Stimulated activated CD4-positive, alpha-beta T cell treated with anti-CD3 and anti-CD28 coated beads, Interleukin-15, amount 100 ng/mL, for 48 hours (primary cell): ENCODE measurements at regions not wholly inside any gene's neighbourhood (a gene's known extent, or its start where the extent isn't known, plus 50 kb on each side); places are given as distances from the start of the nearest gene placed in this dataset.
"Not testable (repeated sequence)": the region's sequence is repeated elsewhere in the genome, so short reads cannot be mapped to it uniquely, and the experiment has no call there.

Experiments used
- DNase-seq, 2 donors: peaks; one replicate each; pipeline ENCODE4 v3.0.0-alpha.2; 2020; ENCODE audit warnings: low read depth in 2 of 2

DNA sequence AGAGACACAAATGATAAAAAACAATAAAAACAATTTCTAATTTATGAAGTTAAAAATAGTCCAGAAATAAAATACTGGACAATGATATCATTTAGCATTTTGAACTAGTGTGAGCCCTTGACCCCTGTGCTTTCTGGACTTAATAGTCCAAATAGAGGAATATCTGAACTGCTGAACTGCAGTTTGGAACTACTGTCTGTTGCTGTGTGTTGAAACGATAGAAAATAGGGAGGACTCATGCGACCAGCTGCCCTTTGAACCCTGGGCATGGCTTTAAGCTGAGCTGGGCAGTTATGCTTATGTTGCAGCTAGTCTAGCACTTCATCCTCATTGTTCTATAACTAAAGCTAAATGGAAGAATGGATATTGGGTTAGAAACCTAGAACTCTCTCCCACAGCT lies 99.5 kb downstream of the FMR1NB start:
- no peak for DNase-seq

DNA sequence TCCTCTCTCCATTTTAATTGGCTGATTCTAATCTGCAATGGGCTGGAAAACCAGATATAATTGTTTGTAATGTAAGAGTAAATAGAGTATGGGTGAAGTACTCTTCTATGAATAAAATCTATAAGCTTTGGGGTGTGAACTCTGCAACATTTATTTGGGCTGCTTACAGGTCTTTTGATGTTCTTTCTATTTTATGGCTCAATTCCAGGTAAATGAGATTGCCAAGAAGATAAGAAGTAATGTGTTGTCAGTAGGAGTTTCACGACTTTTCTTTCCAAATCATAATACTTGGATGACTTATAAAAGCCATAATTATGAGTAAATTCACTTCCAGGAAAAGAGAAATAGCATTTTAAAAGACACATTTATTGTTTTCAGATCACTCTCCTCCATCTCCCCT lies 103.5 kb downstream of the FMR1NB start:
- no peak for DNase-seq

DNA sequence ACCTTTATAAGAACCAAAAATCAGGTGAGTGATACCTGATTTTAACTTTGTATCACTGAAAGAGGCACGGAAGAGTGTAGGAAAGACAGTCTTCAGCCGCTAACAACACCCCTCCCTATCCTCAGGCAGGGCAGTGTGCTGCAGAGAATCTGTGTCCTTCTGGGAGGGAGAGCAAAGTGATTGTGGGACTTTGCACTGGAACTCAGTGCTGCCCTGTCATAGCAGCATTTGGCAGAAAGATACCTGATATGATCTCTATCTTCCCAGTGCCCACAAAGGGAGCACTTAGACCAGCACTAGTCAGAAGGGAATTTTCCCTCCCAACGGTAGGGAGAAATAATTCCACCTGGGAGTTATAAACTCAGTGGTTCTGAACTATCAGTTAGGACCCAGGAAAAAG lies 139.0 kb downstream of the FMR1NB start:
- DNase-seq = no peak

DNA sequence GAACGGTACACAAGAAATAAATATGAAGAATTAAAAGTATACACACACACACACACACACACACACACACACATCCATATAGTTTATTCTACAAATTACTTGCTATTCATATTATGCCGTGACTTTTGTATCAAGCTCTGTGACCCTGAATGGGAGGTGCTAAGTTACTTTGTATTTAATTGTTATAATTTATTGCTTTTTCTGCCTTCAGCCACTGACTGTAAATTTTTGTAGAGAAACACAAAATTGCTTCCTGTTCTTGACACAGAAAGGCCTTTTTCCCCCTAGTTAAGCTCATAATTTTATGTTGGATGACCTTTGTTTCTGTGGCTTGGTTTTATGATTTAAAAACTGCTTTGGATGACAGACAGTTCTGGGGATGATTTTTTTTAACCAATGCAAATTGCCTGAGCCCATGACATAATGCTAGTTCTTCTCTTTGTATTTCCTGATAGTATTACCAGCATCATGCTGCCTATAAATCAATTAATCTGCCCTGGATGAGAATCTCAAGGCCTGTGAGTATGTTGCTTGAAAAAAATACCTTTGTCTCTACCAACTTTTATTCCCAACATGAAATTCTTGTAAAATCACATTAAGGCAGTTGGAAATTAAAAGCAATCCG lies 140.0 kb downstream of the FMR1NB start:
- no peak for DNase-seq

DNA sequence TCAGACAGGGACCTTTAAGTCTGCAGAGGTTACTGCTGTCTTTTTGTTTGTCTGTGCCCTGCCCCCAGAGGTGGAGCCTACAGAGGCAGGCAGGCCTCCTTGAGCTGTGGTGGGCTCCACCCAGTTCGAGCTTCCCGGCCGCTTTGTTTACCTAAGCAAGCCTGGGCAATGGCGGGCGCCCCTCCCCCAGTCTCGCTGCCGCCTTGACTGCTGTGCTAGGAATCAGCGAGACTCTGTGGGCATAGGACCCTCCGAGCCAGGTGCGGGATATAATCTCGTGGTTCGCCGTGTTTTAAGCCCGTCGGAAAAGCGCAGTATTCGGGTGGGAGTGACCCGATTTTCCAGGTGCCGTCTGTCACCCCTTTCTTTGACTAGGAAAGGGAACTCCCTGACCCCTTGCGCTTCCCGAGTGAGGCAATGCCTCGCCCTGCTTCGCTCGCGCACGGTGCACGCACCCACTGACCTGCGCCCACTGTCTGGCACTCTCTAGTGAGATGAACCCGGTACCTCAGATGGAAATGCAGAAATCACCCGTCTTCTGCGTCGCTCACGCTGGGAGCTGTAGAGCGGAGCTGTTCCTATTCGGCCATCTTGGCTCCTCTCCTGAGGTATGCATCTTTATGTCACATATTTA lies 147.9 kb downstream of the FMR1NB start:
- not testable (repeated sequence) for DNase-seq

DNA sequence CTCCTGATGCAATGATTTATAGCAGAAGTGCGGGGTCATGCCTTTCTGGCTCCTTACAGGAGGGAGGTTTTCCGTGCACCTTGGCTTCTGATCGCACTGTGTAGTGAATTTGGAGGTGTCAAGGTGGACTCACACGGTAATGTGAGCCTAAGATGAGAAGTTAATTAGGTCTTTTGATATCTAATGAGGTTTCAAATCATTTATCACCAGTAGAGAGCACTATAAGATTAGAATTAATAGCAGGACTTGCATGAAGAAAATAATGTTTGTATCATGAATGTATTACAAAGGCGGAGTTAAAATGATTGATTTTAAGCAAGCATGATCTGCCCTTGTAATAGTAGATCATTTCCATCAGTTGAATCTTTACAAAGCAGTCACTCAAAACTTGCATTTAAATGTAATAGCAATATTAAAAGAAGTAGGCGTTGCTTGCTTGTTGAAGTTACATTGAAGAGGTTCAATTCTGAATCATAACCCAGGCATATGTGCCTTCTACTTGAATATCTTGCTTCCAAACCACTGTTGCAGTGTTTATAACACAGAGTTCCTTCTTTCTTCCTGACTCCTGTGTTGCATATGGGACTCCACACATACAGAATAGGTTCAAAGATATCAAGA lies 152.1 kb downstream of the FMR1NB start:
- DNase-seq = no peak

DNA sequence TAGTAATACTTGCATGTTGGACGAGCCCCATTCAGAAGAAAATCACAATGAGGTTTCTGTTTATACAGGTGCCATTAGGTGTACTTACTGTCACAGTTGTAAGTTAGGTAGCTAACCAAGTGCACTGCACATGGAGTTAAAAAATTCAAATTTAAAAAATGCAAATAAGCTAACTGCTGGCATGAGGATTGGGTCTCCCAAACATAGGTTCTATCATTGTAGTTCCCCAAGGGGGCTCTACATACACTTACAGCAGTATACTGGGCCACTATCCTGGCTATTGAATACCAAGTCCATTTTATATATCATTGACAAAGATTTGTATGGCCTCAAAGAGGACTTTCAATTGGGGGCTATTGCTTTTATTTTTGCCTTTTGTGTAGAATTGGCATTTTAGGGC lies 153.4 kb downstream of the FMR1NB start:
- no peak for DNase-seq

DNA sequence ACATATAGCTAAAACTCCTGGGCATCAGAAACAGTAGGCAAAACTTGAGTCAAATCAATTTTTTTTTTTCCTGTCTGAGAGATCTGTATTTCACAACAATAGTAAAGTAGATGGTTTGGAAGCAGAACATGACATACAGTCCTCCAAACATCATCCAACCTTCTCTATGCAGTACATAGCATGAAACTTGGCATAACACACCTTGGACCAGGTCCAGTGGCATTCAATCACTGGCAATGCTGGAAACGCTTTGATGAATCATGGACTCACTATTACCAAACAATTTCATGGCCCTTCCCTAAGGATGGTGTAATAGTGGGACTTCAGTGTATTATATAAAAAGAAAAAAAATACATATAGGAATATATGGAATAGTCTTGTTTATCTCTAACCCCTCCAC lies 154.6 kb downstream of the FMR1NB start:
- DNase-seq = no peak

DNA sequence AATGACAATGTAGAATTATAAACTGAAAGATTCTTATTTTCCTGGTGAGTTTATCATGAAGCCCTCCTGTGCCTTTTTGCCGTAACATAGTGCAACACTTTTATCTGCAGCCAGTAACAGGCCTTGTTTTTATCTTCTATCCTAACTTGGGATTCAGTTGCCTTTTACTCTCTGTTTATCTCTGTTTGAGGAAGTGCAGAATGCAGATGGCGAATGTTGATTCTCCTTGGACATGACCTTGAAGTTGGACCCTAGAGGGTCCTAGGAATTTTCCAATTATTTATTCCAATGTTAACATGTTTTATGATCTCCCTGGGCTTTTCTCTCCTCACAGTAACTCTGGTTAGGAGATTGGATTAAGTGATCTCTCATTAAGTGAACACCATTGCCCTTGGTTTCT lies 165.0 kb downstream of the FMR1NB start:
- DNase-seq = no peak

DNA sequence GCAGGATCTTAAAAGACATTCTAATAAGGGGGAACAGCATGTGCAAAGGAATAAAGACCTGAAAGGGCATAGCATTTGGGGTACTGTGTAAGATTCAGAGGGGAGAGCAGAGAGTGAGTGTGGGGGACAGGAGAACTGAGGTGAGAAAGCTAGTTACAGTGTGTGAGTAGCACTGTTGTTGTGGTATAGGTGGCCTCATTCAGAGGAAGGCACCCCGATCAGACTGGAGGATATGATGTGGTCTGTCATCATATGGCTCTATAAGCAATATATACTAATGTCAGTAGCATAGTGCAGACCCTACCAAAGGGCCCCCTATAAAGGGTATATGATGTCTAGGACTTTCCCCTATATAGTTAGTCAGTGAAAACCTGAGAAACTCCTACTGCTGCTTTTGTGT lies 175.8 kb downstream of the FMR1NB start:
- no peak for DNase-seq

DNA sequence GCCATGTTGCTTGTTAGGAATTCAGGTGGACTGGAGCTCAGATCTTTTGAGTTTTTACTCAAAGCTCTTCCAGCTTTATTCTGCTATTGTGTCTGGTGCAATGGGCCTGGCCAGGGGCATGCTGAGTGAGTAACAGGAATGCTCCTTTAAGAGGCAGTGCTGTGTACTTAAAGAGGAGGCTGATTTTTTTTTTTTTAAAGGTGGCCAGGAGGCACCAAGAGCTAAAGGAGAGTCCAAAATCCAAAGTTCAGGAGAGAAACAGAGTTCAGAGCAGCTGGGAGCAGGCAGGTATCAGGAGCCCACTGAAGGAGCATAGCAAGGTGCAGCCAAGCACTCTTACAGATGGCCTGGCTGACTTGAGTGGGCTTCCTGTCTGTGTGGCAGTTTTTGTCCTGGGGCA lies 178.7 kb downstream of the FMR1NB start:
- no peak for DNase-seq

DNA sequence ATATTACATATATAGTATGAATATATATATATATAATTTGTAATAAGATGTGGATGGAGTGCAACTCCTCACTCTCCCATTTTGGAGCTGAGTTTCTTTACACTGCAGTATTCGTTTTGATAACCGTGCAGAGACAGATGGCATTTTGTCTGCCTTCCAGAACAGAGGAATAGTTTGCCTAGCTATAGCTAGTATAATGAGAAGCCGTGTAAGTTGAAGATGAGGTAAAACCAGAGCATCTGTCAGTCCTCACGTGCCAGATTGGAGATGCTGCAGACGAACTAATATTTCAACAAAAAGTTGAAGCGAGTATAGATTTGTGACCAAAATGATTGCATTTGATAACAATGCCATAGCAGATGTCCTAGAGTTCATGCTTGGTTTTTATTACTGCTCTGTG lies 180.6 kb downstream of the FMR1NB start:
- DNase-seq = no peak

DNA sequence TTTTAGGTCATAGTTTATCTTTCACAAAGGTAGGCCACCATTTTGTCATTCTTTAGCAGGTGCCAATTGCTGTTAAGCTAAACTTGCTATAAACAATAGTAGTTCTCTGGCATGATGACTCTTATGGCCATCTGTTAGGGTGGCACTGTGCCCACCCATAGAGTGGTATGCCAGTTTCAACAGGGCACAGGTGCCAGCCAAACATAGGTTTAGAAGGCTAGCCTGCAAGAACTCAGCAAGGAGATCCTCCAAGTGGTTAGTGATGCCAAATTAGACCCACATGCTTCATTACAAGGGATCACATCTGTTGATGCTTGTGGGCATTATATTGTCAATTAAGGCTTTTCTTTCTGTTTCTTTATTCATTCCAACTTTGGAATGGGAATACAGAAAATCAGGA lies 204.5 kb downstream of the FMR1NB start:
- no peak for DNase-seq

DNA sequence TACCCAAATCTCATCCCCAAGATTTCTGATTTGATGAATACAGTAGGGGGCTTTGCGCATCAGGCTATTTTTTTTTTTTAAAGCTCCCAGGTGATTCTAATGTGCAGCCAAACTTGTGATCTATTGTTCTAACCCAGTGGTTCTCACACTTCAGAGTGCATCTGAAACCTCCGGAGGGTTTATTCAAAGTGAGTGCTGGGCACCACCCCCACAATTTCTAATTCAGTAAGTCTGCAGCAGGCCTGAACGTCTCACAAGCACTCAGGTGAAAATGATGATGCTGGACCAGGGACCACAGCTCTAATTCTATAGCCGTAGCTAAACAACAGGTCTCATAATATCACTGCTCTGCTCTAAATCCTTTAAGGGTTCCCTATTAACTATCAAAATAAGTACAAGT lies 211.4 kb downstream of the FMR1NB start:
- DNase-seq = no peak

DNA sequence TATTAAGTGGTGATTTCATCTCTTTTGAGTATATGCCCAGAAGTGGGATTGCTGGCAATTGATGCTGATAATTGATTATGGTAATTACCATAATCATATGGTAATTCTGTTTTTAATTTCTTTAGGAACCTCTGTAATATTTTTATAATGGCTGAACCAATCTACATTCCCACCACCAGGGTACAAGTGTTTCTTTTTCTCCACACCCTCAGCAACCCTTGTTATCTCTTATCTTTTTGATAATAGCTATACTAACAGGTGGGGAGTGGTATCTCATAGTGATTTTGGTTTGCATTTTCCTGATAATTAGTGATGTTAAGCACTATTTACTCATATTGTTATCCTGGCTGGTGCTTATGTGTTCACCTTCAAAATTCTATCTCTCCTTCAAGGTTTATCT lies 212.6 kb downstream of the FMR1NB start:
- DNase-seq = no peak

DNA sequence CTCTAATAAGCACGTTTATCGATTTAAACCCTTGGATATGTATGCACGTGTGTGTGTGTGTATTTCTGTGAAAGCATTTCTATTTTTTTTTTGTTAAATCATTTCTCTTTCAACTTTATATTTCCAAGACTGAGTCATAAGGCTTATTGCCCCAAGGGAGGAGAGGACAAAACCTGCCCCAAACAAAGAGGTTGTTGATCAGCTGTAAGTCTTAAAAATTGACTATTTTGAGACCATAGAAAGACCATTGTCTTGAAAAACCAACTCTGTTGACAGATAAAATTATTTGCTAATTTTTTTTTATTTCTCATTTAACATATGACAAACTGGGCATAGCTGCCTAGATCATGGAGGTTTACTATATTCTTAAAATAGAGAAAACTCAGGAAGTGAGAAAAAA lies 222.4 kb downstream of the FMR1NB start:
- no peak for DNase-seq

DNA sequence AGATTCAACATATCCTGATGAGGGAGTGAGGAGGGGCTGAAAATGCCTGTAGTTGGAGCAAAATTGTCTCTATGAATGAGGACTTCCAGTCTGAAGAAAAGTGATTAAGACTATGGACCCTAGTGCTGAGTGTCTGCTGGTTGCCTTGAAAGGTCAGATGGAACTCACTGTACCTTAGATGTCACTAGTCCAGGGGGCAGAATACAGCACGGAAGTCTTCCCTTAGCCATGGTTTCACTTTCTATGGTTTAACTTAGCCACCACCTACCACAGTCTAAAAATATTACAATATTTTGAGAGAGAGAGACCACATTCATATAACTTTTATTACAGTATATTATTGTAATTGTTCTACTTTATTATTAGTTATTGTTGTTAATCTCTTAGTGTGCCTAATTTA lies 223.1 kb downstream of the FMR1NB start:
- no peak for DNase-seq

DNA sequence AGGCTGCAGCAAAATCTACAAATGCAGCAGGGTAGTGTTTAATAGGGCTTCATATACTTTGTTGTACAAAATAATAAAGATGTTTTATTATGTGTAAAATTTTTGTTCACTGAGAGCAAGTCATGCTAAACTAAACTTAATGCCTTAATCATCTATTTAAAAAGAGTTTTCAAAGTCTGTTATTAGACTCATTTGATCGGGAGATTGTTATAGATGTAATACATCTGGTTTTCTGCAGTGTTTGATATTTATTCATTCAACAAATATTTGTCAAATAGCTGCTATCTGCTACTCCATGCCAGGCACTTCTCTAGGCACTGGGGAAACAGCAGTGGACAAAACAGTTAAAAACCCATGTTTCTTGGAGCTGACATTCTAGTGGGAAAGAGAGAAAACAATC lies 233.6 kb downstream of the FMR1NB start:
- DNase-seq = no peak

DNA sequence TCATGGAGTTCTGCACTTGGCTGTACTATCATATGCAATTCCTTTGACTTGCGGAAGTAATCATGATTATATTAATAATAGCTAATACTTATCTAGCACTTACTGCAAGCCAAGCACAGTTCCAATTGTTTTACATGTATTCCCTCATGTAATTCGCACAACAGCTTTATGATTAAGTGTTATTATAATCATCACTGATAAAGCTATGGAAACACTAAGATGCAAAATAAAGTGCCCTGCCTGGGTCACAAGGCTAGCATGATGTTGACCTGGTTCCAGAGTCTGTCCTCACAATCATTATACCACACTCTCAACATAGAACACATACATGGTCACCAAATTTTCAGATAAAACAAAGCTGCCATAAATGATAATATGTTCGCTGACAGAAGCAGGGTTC lies 234.6 kb downstream of the FMR1NB start:
- no peak for DNase-seq

DNA sequence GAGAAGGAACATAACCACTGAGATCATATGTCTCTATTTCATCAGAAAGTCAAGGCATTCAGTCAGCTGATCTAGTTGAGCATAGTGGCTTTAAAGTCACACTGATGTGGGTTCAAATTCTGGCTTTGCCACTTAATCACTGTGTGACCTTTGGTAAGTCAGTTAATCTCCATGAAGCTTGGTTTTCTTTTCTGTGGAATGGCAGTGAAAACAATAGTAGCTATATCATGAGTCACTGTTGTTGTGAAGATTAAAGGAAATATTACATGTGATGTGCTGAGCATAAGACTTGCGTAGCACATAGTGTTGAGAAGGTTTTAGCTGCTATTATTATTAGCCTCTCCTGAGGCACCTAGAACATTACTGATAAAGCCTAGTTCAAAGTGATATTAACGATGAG lies 242.2 kb downstream of the FMR1NB start:
- DNase-seq = no peak

DNA sequence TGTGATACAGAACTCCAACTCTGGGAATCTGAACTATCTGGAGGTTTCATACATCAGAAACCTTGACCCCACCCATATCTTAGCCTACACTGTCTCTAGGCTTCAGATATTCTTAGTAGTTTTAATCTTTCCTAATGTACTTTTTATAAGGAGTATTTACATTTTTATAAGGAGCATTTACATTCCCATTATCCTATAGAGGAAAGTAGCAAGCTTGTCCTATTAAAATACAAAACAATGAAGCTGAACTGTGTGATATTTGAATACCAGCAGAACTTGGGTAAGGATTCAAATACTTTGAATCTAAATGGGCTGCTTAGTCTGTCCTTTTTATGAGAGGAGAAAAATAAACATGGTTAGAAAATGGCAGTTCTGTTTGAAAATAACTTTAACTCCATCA lies 247.4 kb downstream of the FMR1NB start:
- no peak for DNase-seq

DNA sequence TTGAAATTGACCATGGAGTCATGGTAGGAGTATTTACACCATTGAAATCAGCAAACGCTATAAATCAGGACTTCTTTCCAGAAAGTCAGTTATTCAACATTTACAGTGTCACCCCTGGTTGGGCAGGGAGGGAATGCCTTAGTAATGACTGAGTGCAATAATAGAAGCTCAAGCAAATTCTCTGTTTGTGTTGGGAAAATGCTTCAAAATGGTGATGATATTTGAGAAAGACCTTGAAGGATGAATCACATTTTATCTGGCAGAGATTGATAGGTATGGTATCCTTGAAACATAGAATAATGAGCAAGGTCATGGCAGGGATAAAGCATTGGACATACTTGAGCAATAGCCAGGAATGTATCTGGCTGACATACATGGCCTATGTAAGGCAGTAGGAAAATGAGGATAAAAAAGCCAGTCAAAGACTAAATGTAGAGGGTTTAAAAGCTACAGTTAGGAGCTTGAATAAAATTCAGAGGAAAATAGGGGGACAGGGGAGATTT lies 248.7 kb downstream of the FMR1NB start:
- DNase-seq = no peak

DNA sequence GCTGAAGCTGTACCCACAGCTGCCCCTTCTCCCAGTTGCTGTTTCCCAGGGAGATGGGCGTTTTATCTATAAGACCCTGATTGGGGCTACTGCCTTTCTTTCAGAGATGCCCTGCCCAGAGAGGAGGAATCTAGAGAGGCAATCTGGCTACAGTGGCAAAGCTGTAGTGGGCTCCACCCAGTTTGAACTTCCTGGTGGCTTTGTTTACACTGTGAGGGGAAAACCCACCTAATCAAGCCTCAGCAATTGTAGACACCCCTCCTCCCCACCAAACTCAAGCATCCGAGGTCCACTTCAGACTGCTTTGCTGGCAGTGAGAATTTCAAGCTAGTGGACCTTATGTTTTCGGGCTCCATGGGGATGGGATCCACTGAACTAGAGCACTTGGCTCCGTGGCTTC lies 240.4 kb upstream of the AFF2 start:
- no peak for DNase-seq

DNA sequence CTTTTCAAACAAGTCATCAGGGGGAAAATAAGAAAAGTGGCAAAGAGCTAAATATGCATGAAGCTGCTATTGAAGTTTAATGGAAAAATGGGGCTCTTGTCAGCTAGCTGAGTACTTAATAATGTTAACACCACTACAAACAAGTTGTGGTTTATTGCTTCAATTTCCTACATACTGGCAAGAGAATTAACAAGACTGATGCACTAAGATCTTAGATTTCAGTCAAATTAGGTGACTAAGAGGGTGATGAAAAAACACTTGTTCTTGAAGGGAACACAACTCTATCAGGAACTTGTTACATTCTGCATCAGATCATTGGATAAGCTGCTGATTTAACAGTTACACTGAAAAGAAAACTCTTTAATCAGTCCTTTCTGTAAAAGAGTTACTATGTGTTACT lies 234.6 kb upstream of the AFF2 start:
- no peak for DNase-seq
